ENCODE measurements at regions not wholly inside any gene's neighbourhood (a gene's known extent, or its start where the extent isn't known, plus 50 kb on each side); places are given as distances from the start of the nearest gene placed in this dataset.

GRCh38 chr14:44863271-44863670 lies 98.5 kb downstream of the KLHL28 start:
- no peak for TF ChIP-seq EHF (CRISPR knock-in tag; IDR thresholded peaks at IDR 0.05)
- TF ChIP-seq SREBF2 (IDR thresholded peaks at IDR 0.05): no peak
- TF ChIP-seq CTCF (IDR thresholded peaks at IDR 0.05): no peak
- no peak for TF ChIP-seq MAFK (IDR thresholded peaks at IDR 0.05; ENCODE audit: partially characterized antibody)
- TF ChIP-seq POLR2AphosphoS2 (conservative IDR thresholded peaks at IDR 0.05; ENCODE audit: low read length): no peak
- TF ChIP-seq POLR2A (IDR thresholded peaks at IDR 0.05; ENCODE audit: low read length): no peak
- TF ChIP-seq BHLHE40 (IDR thresholded peaks at IDR 0.05; ENCODE audit: low read depth, low read length): no peak
- TF ChIP-seq ESRRA (IDR thresholded peaks at IDR 0.05; ENCODE audit: borderline replicate concordance, low read length): no peak
- no peak for TF ChIP-seq REST (IDR thresholded peaks at IDR 0.05)
- no peak for TF ChIP-seq CBX2 (IDR thresholded peaks at IDR 0.05; ENCODE audit: borderline replicate concordance, low read depth)
- TF ChIP-seq MYC (IDR thresholded peaks at IDR 0.05; ENCODE audit: borderline replicate concordance, low read length): no peak
- no peak for TF ChIP-seq MAX (IDR thresholded peaks at IDR 0.05)
- TF ChIP-seq CEBPB (IDR thresholded peaks at IDR 0.05): no peak
